Glutamatergic neuron (in vitro differentiated cells): ENCODE measurements at regions not wholly inside any gene's neighbourhood (a gene's known extent, or its start where the extent isn't known, plus 50 kb on each side); places are given as distances from the start of the nearest gene placed in this dataset.

Source experiments
- DNase-seq: peaks from one replicate; pipeline ENCODE4 v3.0.0; 2022
- H3K27ac Mint-ChIP-seq: one replicate; pipeline ENCODE4 v1.8.0; 2020; ENCODE audit warnings: mild to moderate bottlenecking, mixed read lengths, inconsistent platforms; ENCODE audit not compliant: unreplicated experiment
- H3K27me3 Mint-ChIP-seq: one replicate; pipeline ENCODE4 v1.8.0; 2020; ENCODE audit warnings: mild to moderate bottlenecking, moderate library complexity, mixed read lengths, inconsistent platforms; ENCODE audit not compliant: unreplicated experiment
- H3K36me3 Mint-ChIP-seq: one replicate; pipeline ENCODE4 v1.8.0; 2020; ENCODE audit warnings: mild to moderate bottlenecking, mixed read lengths, inconsistent platforms; ENCODE audit not compliant: unreplicated experiment
- H3K4me1 Mint-ChIP-seq: one replicate; pipeline ENCODE4 v1.8.0; 2020; ENCODE audit warnings: mild to moderate bottlenecking, low read depth, mixed read lengths, inconsistent platforms; ENCODE audit not compliant: unreplicated experiment
- H3K4me3 Mint-ChIP-seq: one replicate; pipeline ENCODE4 v1.8.0; 2020; ENCODE audit warnings: mild to moderate bottlenecking, mixed read lengths, inconsistent platforms; ENCODE audit not compliant: unreplicated experiment
- H3K9me3 Mint-ChIP-seq: one replicate; pipeline ENCODE4 v1.8.0; 2020; ENCODE audit warnings: mild to moderate bottlenecking, moderate library complexity, mixed read lengths, inconsistent platforms; ENCODE audit not compliant: unreplicated experiment
- CTCF ChIP-seq: fragments of 200-600 bp; sonication (generic); IDR thresholded peaks from one replicate; pipeline ENCODE4 v1.5.0; 2021; ENCODE audit not compliant: partially characterized antibody, unreplicated experiment

- no peaks in the 10 kb centered on the region for H3K4me1 Mint-ChIP-seq
- no peak overlapping the region for H3K27ac Mint-ChIP-seq
- no peak for DNase-seq
- peaks cover 12% of the 10 kb centered on the region for H3K9me3 Mint-ChIP-seq
- H3K4me3 Mint-ChIP-seq: no peak overlapping the region
- TF ChIP-seq CTCF: no peak
- H3K27me3 Mint-ChIP-seq: no peaks in the 10 kb centered on the region
- peaks cover 12% of the 10 kb centered on the region for H3K36me3 Mint-ChIP-seq
These were observed 961.9 kb upstream of the TMEM132C start for GRCh38 chr12:127304751-127305725.

- Mint-ChIP-seq H3K4me3 (no peak overlapping the region), H3K27ac (no peak overlapping the region), H3K36me3 (peaks cover 6% of the 10 kb centered on the region), H3K27me3 (no peaks in the 10 kb centered on the region), H3K9me3 (peaks cover 6% of the 10 kb centered on the region), H3K4me1 (no peaks in the 10 kb centered on the region)
- TF ChIP-seq CTCF: no peak
- DNase-seq: no peak
These were observed 960.3 kb upstream of the TMEM132C start for GRCh38 chr12:127306604-127307215.

GRCh38 chr12:127307528-127307927, 959.4 kb upstream of the TMEM132C start:
- Mint-ChIP-seq H3K9me3 (peaks cover 6% of the 10 kb centered on the region), H3K36me3 (peaks cover 6% of the 10 kb centered on the region), H3K27ac (no peak overlapping the region)

GRCh38 chr12:127308148-127308547, 958.8 kb upstream of the TMEM132C start:
- no peaks in the 10 kb centered on the region for H3K4me1 Mint-ChIP-seq
- no peak for DNase-seq
- no peak for TF ChIP-seq CTCF
- peaks cover 6% of the 10 kb centered on the region for H3K36me3 Mint-ChIP-seq
- no peak overlapping the region for H3K27ac Mint-ChIP-seq
- H3K27me3 Mint-ChIP-seq: no peaks in the 10 kb centered on the region
- H3K4me3 Mint-ChIP-seq: no peak overlapping the region
- H3K9me3 Mint-ChIP-seq: peaks cover 6% of the 10 kb centered on the region

More at GRCh38 chr12:127307528-127307927, 959.4 kb upstream of the TMEM132C start:
- DNase-seq: no peak
- no peaks in the 10 kb centered on the region for H3K27me3 Mint-ChIP-seq
- TF ChIP-seq CTCF: no peak
- no peak overlapping the region for H3K4me3 Mint-ChIP-seq
- H3K4me1 Mint-ChIP-seq: no peaks in the 10 kb centered on the region

GRCh38 chr12:127310548-127310947, 956.4 kb upstream of the TMEM132C start:
- H3K36me3 Mint-ChIP-seq: no peaks in the 10 kb centered on the region
- no peak for DNase-seq
- H3K4me1 Mint-ChIP-seq: no peaks in the 10 kb centered on the region
- peaks cover 3% of the 10 kb centered on the region for H3K9me3 Mint-ChIP-seq
- no peak overlapping the region for H3K4me3 Mint-ChIP-seq
- no peak for TF ChIP-seq CTCF
- no peak overlapping the region for H3K27ac Mint-ChIP-seq
- no peaks in the 10 kb centered on the region for H3K27me3 Mint-ChIP-seq
